H9 (cell line): ENCODE measurements at regions not wholly inside any gene's neighbourhood (a gene's known extent, or its start where the extent isn't known, plus 50 kb on each side); places are given as distances from the start of the nearest gene placed in this dataset.
A peak's percentile ranks its signal among the peaks of the same experiment; 100 is the strongest.

Source experiments
- DNase-seq: peaks from one replicate; pipeline ENCODE4 v3.0.0-alpha.2; 2017
- H2AFZ ChIP-seq: one replicate; pipeline ENCODE4 v1.6.1; 2013; ENCODE audit warnings: mild to moderate bottlenecking, low read length, control low read depth, moderate library complexity
- H2AK5ac ChIP-seq: 2 replicates; pipeline ENCODE4 v1.6.1; 2013; ENCODE audit warnings: low read length, control low read depth, mixed read lengths; ENCODE audit not compliant: insufficient read length
- H2BK120ac ChIP-seq: one replicate; pipeline ENCODE4 v1.6.1; 2013; ENCODE audit warnings: low read depth, mild to moderate bottlenecking, low read length, control low read depth, inconsistent platforms; ENCODE audit not compliant: poor library complexity, severe bottlenecking
- H2BK12ac ChIP-seq: 2 replicates; pipeline ENCODE4 v1.6.1; 2013; ENCODE audit warnings: low read length, control low read depth, mixed read lengths, low read depth; ENCODE audit not compliant: insufficient read length
- H2BK15ac ChIP-seq: 2 replicates; pipeline ENCODE4 v1.6.1; 2013; ENCODE audit warnings: low read depth, low read length, control low read depth
- H2BK20ac ChIP-seq: one replicate; pipeline ENCODE4 v1.6.1; 2013; ENCODE audit warnings: low read depth, mild to moderate bottlenecking, low read length, control low read depth, inconsistent platforms; ENCODE audit not compliant: poor library complexity, severe bottlenecking
- H2BK5ac ChIP-seq: 2 replicates; pipeline ENCODE4 v1.6.1; 2013; ENCODE audit warnings: low read length, control low read depth, mixed read lengths; ENCODE audit not compliant: insufficient read length
- H3K14ac ChIP-seq: 2 replicates; pipeline ENCODE4 v1.6.1; 2013; ENCODE audit warnings: low read length, control low read depth; ENCODE audit not compliant: insufficient read depth
- H3K18ac ChIP-seq: 2 replicates; pipeline ENCODE4 v1.6.1; 2013; ENCODE audit warnings: low read depth, mild to moderate bottlenecking, mixed read lengths, low read length, control low read depth; ENCODE audit not compliant: insufficient read length
- H3K23ac ChIP-seq: 2 replicates; pipeline ENCODE4 v1.6.1; 2013; ENCODE audit warnings: low read length, control low read depth, mixed read lengths, low read depth; ENCODE audit not compliant: insufficient read length
- H3K23me2 ChIP-seq: 2 replicates; pipeline ENCODE4 v1.6.1; 2013; ENCODE audit warnings: low read depth, mild to moderate bottlenecking, mixed read lengths, low read length, control low read depth; ENCODE audit not compliant: insufficient read length, poor library complexity, severe bottlenecking
- H3K27ac ChIP-seq: 2 replicates; pipeline ENCODE4 v1.5.1; 2013; ENCODE audit warnings: low read length, control low read depth, mixed read lengths, low read depth; ENCODE audit not compliant: insufficient read length
- H3K27me3 ChIP-seq: 2 replicates; pipeline ENCODE4 v1.6.1; 2013; ENCODE audit warnings: low read length, control low read depth, inconsistent platforms; ENCODE audit not compliant: insufficient read depth
- H3K4ac ChIP-seq: 2 replicates; pipeline ENCODE4 v1.6.1; 2013; ENCODE audit warnings: low read depth, mild to moderate bottlenecking, control low read depth, inconsistent platforms, low read length, moderate library complexity
- H3K4me1 ChIP-seq: 2 replicates; pipeline ENCODE4 v1.6.1; 2013; ENCODE audit warnings: low read length, control low read depth, inconsistent platforms; ENCODE audit not compliant: insufficient read depth
- H3K4me2 ChIP-seq: 2 replicates; pipeline ENCODE4 v1.6.1; 2013; ENCODE audit warnings: low read length, control low read depth, mixed read lengths; ENCODE audit not compliant: insufficient read length, insufficient read depth
- H3K56ac ChIP-seq: 2 replicates; pipeline ENCODE4 v1.6.1; 2013; ENCODE audit warnings: low read depth, mild to moderate bottlenecking, mixed read lengths, low read length, control low read depth; ENCODE audit not compliant: insufficient read length
- H3K79me1 ChIP-seq: 2 replicates; pipeline ENCODE4 v1.6.1; 2013; ENCODE audit warnings: low read depth, mild to moderate bottlenecking, moderate library complexity, low read length, control low read depth, inconsistent platforms; ENCODE audit not compliant: insufficient read depth, poor library complexity, severe bottlenecking
- H3K79me2 ChIP-seq: 2 replicates; pipeline ENCODE4 v1.6.1; 2013; ENCODE audit warnings: low read length, control low read depth, inconsistent platforms; ENCODE audit not compliant: insufficient read depth
- H3K9ac ChIP-seq: 2 replicates; pipeline ENCODE4 v1.6.1; 2013; ENCODE audit warnings: low read length, control low read depth, mixed read lengths; ENCODE audit not compliant: insufficient read length; ENCODE audit errors: extremely low read depth
- H3K9me3 ChIP-seq: one replicate; pipeline ENCODE4 v1.6.1; 2013; ENCODE audit warnings: low read depth, low read length, inconsistent platforms; ENCODE audit not compliant: control insufficient read depth
- H3T11ph ChIP-seq: one replicate; pipeline ENCODE4 v1.6.1; 2013; ENCODE audit warnings: mild to moderate bottlenecking, low read length, control low read depth, inconsistent platforms
- H4K20me1 ChIP-seq: one replicate; pipeline ENCODE4 v1.6.1; 2013; ENCODE audit not compliant: control insufficient read depth, insufficient read length, insufficient read depth
- H4K5ac ChIP-seq: 2 replicates; pipeline ENCODE4 v1.6.1; 2013; ENCODE audit warnings: low read depth, mild to moderate bottlenecking, mixed read lengths, low read length, control low read depth; ENCODE audit not compliant: insufficient read length
- H4K8ac ChIP-seq: replicated peaks from 2 replicates; pipeline ENCODE4 v1.6.1; 2013; ENCODE audit warnings: low read length, control low read depth, mixed read lengths, low read depth; ENCODE audit not compliant: insufficient read length
- H4K91ac ChIP-seq: 2 replicates; pipeline ENCODE4 v1.6.1; 2013; ENCODE audit warnings: low read depth, mild to moderate bottlenecking, moderate library complexity, mixed read lengths, low read length, control low read depth; ENCODE audit not compliant: insufficient read length
- H3K27ac Mint-ChIP-seq, 3 experiments: 2 replicates in 2 of 3; 3 replicates in 1 of 3; pipeline ENCODE4 v1.8.0; 2020 to 2021; ENCODE audit warnings: mixed read lengths in 3 of 3, mild to moderate bottlenecking in 1 of 3, moderate library complexity in 1 of 3
- H3K27me3 Mint-ChIP-seq: 2 replicates; pipeline ENCODE4 v1.8.0; 2021; ENCODE audit warnings: low read depth, mild to moderate bottlenecking, moderate library complexity, mixed read lengths
- H3K36me3 Mint-ChIP-seq, 3 experiments: 2 replicates in 2 of 3; 3 replicates in 1 of 3; pipeline ENCODE4 v1.8.0; 2020 to 2021; ENCODE audit warnings: low read depth in 3 of 3, mixed read lengths in 3 of 3; ENCODE audit not compliant: insufficient read depth in 1 of 3
- H3K4me1 Mint-ChIP-seq, 2 experiments: 2 replicates each; pipeline ENCODE4 v1.8.0; 2020; ENCODE audit warnings: mixed read lengths in 2 of 2
- H3K4me3 Mint-ChIP-seq, 2 experiments: 2 replicates in 1 of 2; 3 replicates in 1 of 2; pipeline ENCODE4 v1.8.0; 2020 to 2021; ENCODE audit warnings: mild to moderate bottlenecking in 2 of 2, mixed read lengths in 2 of 2, moderate library complexity in 1 of 2
- H3K9me3 Mint-ChIP-seq, 2 experiments: 2 replicates in 1 of 2; 3 replicates in 1 of 2; pipeline ENCODE4 v1.8.0; 2020; ENCODE audit warnings: mild to moderate bottlenecking in 2 of 2, mixed read lengths in 2 of 2, moderate library complexity in 1 of 2
- WGBS: extraction: QIAGEN DNeasy Blood & Tissue Kit; methylation state at CpG from one replicate; pipeline ENCODE4 v1.1.7; 2013; ENCODE audit warnings: missing lambda C conversion rate, low lambda C conversion rate, mixed read lengths; ENCODE audit not compliant: insufficient read length; ENCODE audit errors: extremely low coverage; 5-methylcytosine and 5-hydroxymethylcytosine counted together
- TF ChIP-seq, protein P1 (sequence below): fragments of 200-600 bp; sonication (generic); conservative IDR thresholded peaks from 3 replicates; pipeline ENCODE4 v1.8.0; 2021; ENCODE audit warnings: antibody characterized with exemption, mild to moderate bottlenecking

DNA sequence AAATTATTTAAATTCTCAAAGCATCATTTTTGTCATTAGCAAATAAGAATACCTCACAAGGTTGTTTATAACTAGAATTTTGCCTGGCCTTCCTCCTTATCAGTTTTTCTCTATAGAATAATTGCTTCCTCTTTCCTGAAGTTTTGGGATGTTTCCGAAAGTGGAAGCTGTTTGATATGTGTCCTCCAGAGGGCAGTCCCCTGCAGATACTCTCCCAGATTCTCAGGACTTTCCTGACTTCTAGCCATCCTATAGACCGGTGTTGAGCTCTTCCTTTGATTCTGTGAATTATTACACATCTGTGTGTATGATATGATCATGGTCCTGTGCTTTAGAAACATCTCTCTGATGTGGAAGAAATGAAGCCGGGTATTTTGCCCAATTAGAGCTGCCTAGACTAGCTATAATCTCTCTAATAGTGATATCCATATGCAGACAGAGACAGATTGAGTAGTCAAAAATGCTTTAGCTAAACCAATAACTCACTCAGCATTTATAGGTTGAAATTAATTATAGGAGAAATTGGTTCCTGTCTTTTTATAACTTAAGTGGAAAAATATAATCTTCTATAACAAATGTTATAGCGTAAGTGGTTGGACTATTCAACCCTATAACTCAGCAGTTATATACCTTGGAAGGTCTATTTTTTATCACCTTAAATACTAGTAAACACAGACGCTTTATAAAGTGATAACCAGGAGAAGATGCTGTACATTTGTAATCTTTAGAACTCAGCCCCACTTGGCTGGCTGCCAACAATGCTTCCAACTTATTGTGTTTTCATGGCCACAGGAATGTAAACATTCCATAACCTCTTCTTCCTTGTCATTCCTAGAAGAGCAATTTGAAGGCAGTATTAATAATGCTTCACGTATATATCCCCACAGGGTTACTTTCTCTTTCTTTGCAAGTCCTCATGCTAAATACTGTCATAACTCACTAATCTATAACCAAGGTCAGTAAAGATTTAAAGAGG is 201.0 kb upstream of the RXFP2 start:
- Mint-ChIP-seq H3K27ac (no peak overlapping the region), H3K36me3 (no peaks in the 10 kb centered on the region), H3K4me3 (no peak overlapping the region), H3K27me3 (no peaks in the 10 kb centered on the region), H3K9me3 (no peaks in the 10 kb centered on the region), H3K4me1 (no peaks in the 10 kb centered on the region; a peak in 1 of 4 replicates)
- Histone ChIP-seq H3K4me2 (no peak overlapping the region), H3K14ac (no peak overlapping the region), H3K79me1 (no peaks in the 10 kb centered on the region), H2BK120ac (no peak overlapping the region), H2BK20ac (no peak overlapping the region), H4K8ac (no peak overlapping the region), H2BK12ac (no peak overlapping the region), H4K91ac (no peak overlapping the region), H4K20me1 (no peaks in the 10 kb centered on the region), H3K23ac (no peak overlapping the region), H2BK15ac (no peak overlapping the region), H3K4me1 (no peaks in the 10 kb centered on the region), H3T11ph (no peak overlapping the region), H3K27ac (no peak overlapping the region), H3K56ac (no peak overlapping the region), H3K18ac (no peak overlapping the region), H2BK5ac (no peak overlapping the region), H2AK5ac (no peak overlapping the region), H2AFZ (no peak overlapping the region), H3K4ac (no peak overlapping the region), H3K9me3 (no peaks in the 10 kb centered on the region), H3K9ac (no peak overlapping the region), H4K5ac (no peak overlapping the region), H3K79me2 (no peaks in the 10 kb centered on the region), H3K23me2 (no peaks in the 10 kb centered on the region), H3K27me3 (no peaks in the 10 kb centered on the region)
- DNase-seq, result no peak
- no CpG with 5 or more reads among the region's 6 CpGs for WGBS
- TF ChIP-seq, protein P1, sequence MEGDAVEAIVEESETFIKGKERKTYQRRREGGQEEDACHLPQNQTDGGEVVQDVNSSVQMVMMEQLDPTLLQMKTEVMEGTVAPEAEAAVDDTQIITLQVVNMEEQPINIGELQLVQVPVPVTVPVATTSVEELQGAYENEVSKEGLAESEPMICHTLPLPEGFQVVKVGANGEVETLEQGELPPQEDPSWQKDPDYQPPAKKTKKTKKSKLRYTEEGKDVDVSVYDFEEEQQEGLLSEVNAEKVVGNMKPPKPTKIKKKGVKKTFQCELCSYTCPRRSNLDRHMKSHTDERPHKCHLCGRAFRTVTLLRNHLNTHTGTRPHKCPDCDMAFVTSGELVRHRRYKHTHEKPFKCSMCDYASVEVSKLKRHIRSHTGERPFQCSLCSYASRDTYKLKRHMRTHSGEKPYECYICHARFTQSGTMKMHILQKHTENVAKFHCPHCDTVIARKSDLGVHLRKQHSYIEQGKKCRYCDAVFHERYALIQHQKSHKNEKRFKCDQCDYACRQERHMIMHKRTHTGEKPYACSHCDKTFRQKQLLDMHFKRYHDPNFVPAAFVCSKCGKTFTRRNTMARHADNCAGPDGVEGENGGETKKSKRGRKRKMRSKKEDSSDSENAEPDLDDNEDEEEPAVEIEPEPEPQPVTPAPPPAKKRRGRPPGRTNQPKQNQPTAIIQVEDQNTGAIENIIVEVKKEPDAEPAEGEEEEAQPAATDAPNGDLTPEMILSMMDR, result peak; percentile 82
